Osteocyte (in vitro differentiated cells): ENCODE measurements at regions not wholly inside any gene's neighbourhood (a gene's known extent, or its start where the extent isn't known, plus 50 kb on each side); places are given as distances from the start of the nearest gene placed in this dataset.

Source experiments
- DNase-seq: peaks from one replicate; pipeline ENCODE4 v3.0.0; 2021; ENCODE audit warnings: mixed read lengths; ENCODE audit not compliant: unreplicated experiment; ENCODE audit errors: extremely low spot score
- H3K27ac Mint-ChIP-seq: one replicate; pipeline ENCODE4 v1.8.0; 2021; ENCODE audit warnings: mild to moderate bottlenecking, mixed read lengths; ENCODE audit not compliant: unreplicated experiment
- H3K27me3 Mint-ChIP-seq: one replicate; pipeline ENCODE4 v1.8.0; 2021; ENCODE audit warnings: mixed read lengths; ENCODE audit not compliant: unreplicated experiment
- H3K36me3 Mint-ChIP-seq: one replicate; pipeline ENCODE4 v1.8.0; 2021; ENCODE audit warnings: mixed read lengths; ENCODE audit not compliant: unreplicated experiment
- H3K4me1 Mint-ChIP-seq: one replicate; pipeline ENCODE4 v1.8.0; 2021; ENCODE audit warnings: mixed read lengths; ENCODE audit not compliant: unreplicated experiment
- H3K4me3 Mint-ChIP-seq: one replicate; pipeline ENCODE4 v1.8.0; 2021; ENCODE audit warnings: mild to moderate bottlenecking, moderate library complexity, mixed read lengths; ENCODE audit not compliant: unreplicated experiment
- H3K9me3 Mint-ChIP-seq: one replicate; pipeline ENCODE4 v1.8.0; 2021; ENCODE audit warnings: mixed read lengths; ENCODE audit not compliant: unreplicated experiment
- CTCF ChIP-seq: fragments of 200-600 bp; sonication (generic); IDR thresholded peaks from 2 replicates; pipeline ENCODE4 v1.5.0; 2021; ENCODE audit warnings: antibody characterized with exemption, mild to moderate bottlenecking, moderate library complexity

DNA sequence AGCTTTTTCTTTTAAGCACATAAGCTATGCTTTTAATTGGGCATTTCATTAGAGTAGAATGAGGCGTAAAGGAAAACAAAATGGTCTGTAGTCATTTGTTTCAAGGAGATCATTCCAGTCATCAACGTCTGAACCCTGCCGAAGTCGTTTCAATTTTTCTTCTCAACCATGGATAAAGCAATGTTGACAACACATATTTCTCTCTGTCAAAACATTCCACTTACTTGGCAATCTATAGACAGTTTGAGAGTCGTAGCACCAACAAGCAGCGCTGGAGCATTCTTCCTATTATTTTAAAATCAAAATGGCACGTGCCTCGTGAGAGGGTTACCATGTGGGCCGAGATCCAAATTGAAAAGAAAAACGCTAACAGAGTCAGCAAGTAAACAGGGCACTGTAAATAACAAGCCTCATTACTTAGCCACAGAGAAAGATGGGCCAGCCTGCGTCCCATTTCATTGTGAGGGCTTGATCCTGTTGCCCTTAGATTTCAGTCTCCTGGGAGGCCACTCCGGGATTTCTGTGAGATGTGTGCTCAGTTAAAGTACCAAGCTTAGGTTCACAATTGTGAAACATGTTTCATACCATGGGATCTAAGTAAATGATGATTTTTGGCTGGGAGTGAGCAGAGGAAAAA, 422.9 kb downstream of the DTWD2 start:
- Mint-ChIP-seq H3K4me3 (no peak overlapping the region), H3K27me3 (no peaks in the 10 kb centered on the region), H3K36me3 (no peaks in the 10 kb centered on the region), H3K4me1 (peaks cover 3% of the 10 kb centered on the region), H3K9me3 (no peaks in the 10 kb centered on the region), H3K27ac (no peak overlapping the region)
- DNase-seq = no peak
- TF ChIP-seq CTCF = no peak

DNA sequence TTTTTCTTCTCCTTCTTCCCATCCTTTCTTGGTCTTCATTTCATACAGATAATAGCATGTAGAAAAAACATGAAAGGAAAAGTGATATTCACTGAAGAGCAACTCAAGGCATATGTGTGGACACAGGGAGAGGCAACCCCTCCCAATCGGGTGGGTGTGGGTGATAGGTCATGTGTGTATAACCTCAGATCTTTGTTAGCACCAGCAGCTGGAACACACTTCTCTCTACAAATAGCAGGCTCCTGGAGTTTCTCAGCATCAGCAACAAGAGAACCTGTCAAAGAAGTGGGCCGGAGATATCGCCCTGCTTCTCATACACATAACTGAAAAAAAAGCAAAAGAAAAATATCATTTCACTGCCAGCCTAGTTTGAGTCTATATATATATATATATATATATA, 426.4 kb downstream of the DTWD2 start:
- no peaks in the 10 kb centered on the region for H3K36me3 Mint-ChIP-seq
- H3K4me1 Mint-ChIP-seq = peaks cover 15% of the 10 kb centered on the region
- H3K9me3 Mint-ChIP-seq = no peaks in the 10 kb centered on the region
- no peak for TF ChIP-seq CTCF
- no peaks in the 10 kb centered on the region for H3K27me3 Mint-ChIP-seq
- no peak overlapping the region for H3K27ac Mint-ChIP-seq
- DNase-seq = no peak
- no peak overlapping the region for H3K4me3 Mint-ChIP-seq

DNA sequence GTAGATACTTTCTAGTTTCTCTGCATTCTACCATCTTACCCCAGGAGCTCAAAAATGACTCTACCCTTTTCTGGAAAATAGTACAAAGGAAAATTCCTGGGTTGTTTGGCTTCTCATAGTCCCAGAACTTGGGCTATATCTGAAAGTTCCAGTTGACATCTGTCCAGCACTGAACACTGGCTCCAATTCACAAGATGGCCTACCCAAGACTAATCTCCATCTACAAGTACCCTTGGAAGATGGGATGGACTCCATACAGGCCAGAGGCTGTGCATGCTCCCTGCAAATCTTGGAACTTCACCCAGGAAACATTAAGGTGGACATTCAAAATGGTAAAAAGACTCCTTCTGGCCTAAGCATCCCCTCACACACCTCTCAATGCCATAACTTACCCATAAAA, 427.1 kb downstream of the DTWD2 start:
- Mint-ChIP-seq H3K9me3 (no peaks in the 10 kb centered on the region), H3K27ac (no peak overlapping the region), H3K36me3 (no peaks in the 10 kb centered on the region), H3K4me3 (no peak overlapping the region), H3K27me3 (no peaks in the 10 kb centered on the region), H3K4me1 (peaks cover 15% of the 10 kb centered on the region)
- TF ChIP-seq CTCF = no peak
- DNase-seq = no peak

- no peak for DNase-seq
- no peaks in the 10 kb centered on the region for H3K27me3 Mint-ChIP-seq
- peaks cover 20% of the 10 kb centered on the region for H3K4me1 Mint-ChIP-seq
- H3K36me3 Mint-ChIP-seq = no peaks in the 10 kb centered on the region
- no peak overlapping the region for H3K4me3 Mint-ChIP-seq
- no peak for TF ChIP-seq CTCF
- H3K9me3 Mint-ChIP-seq = no peaks in the 10 kb centered on the region
- no peak overlapping the region for H3K27ac Mint-ChIP-seq
Measured at GRCh38 chr5:118558871-118559270, 429.5 kb downstream of the DTWD2 start.

- Mint-ChIP-seq H3K4me3 (no peak overlapping the region), H3K27me3 (no peaks in the 10 kb centered on the region), H3K9me3 (no peaks in the 10 kb centered on the region), H3K36me3 (no peaks in the 10 kb centered on the region), H3K27ac (no peak overlapping the region), H3K4me1 (peaks cover 28% of the 10 kb centered on the region)
- no peak for DNase-seq
- no peak for TF ChIP-seq CTCF
Measured at GRCh38 chr5:118557251-118557661, 431.1 kb downstream of the DTWD2 start.
